Esophagus squamous epithelium (tissue), 5 donors: ENCODE measurements at regions not wholly inside any gene's neighbourhood (a gene's known extent, or its start where the extent isn't known, plus 50 kb on each side); places are given as distances from the start of the nearest gene placed in this dataset.

Source experiments
- DNase-seq: peaks from one replicate; lab custom pipeline; 2025; lab: John Stamatoyannopoulos, UW
- H3K27ac ChIP-seq, 4 donors: fragments of 200-600 bp; sonication (generic); one replicate each; pipeline ENCODE4 v1.5.1; 2016 to 2019; ENCODE audit warnings: mild to moderate bottlenecking in 1 of 4
- H3K27me3 ChIP-seq, 4 donors: fragments of 200-600 bp; sonication (generic); 1 replicate in 3 of 4; 2 replicates in 1 of 4; pipeline versions ENCODE4 v1.5.1 to v1.6.0; 2017 to 2021; ENCODE audit warnings: antibody characterized with exemption in 1 of 4
- H3K36me3 ChIP-seq, 3 donors: fragments of 200-600 bp; sonication (generic); one replicate each; pipeline ENCODE4 v1.5.1; 2016 to 2019
- H3K4me1 ChIP-seq, 3 donors: fragments of 200-600 bp; sonication (generic); one replicate each; pipeline ENCODE4 v1.5.1; 2017 to 2019
- H3K4me3 ChIP-seq, 4 donors: fragments of 200-600 bp; sonication (generic); 1 replicate in 3 of 4; 2 replicates in 1 of 4; pipeline ENCODE4 v1.5.1; 2016 to 2019; ENCODE audit warnings: mild to moderate bottlenecking in 2 of 4, moderate library complexity in 1 of 4
- H3K9me3 ChIP-seq, 3 donors: fragments of 200-600 bp; sonication (generic); one replicate each; pipeline ENCODE4 v1.5.1; 2016 to 2019
- POLR2A ChIP-seq, 4 donors: fragments of 450-650 bp; IDR thresholded peaks; one replicate each; pipeline ENCODE4 v1.6.1; 2017; ENCODE audit warnings: antibody characterized with exemption in 4 of 4, mild to moderate bottlenecking in 4 of 4, moderate library complexity in 3 of 4
- WGBS, 2 donors: methylation state at CpG; one replicate each; pipeline ENCODE4 v1.1.5; 2018; 5-methylcytosine and 5-hydroxymethylcytosine counted together
- intact Hi-C: fragments of 100-400 bp; cut with DNase I; formaldehyde crosslinking; loops from one replicate; pipeline ENCODE4 v1.15.0; 2022
- TF ChIP-seq, protein P1 (sequence below), 6 experiments: fragments of 450-650 bp in 4 of 6; fragments of 200-600 bp in 2 of 6; sonication (generic) in 2 of 6; IDR thresholded peaks; one replicate each; pipeline ENCODE4 v1.5.1; 2016 to 2019; ENCODE audit warnings: antibody characterized with exemption in 6 of 6, mild to moderate bottlenecking in 4 of 6, moderate library complexity in 4 of 6
- donor health status: DM: yes; HTN: yes; CAD: no.

DNA sequence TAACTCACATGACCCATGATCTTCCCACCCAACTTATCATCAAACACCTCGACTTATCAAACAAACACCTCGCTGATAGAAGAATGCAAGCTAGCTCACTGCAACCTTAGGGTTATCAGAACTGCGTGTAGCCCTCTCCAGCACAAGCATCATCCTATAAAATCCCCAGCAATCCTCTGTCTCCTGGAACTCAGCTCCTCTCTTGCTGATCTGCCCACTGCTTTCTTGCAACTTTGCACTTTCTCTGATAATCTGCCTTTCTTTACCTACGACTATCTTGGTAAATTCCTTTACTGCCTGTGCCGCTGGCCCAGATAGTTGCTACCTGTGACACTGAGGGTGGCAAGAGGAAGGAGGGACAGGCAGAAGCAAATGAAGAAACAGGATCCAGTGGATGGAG, 210.9 kb downstream of the ACTR3B start:
- Histone ChIP-seq H3K36me3 (no peaks in the 10 kb centered on the region), H3K4me3 (no peak overlapping the region), H3K4me1 (no peaks in the 10 kb centered on the region), H3K9me3 (peaks cover 0 to 6% (median 0%) of the 10 kb centered on the region in 3 donors), H3K27ac (no peak overlapping the region), H3K27me3 (no peaks in the 10 kb centered on the region)
- TF ChIP-seq, protein P1, sequence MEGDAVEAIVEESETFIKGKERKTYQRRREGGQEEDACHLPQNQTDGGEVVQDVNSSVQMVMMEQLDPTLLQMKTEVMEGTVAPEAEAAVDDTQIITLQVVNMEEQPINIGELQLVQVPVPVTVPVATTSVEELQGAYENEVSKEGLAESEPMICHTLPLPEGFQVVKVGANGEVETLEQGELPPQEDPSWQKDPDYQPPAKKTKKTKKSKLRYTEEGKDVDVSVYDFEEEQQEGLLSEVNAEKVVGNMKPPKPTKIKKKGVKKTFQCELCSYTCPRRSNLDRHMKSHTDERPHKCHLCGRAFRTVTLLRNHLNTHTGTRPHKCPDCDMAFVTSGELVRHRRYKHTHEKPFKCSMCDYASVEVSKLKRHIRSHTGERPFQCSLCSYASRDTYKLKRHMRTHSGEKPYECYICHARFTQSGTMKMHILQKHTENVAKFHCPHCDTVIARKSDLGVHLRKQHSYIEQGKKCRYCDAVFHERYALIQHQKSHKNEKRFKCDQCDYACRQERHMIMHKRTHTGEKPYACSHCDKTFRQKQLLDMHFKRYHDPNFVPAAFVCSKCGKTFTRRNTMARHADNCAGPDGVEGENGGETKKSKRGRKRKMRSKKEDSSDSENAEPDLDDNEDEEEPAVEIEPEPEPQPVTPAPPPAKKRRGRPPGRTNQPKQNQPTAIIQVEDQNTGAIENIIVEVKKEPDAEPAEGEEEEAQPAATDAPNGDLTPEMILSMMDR (IDR thresholded peaks at IDR 0.05) = no peak
- TF ChIP-seq POLR2A (IDR thresholded peaks at IDR 0.05) = no peak
- 72 to 80% methylated on average over 5 of the region's 5 CpGs for WGBS, 2 donors
- intact Hi-C loops = no loop called here
- DNase-seq = no peak

DNA sequence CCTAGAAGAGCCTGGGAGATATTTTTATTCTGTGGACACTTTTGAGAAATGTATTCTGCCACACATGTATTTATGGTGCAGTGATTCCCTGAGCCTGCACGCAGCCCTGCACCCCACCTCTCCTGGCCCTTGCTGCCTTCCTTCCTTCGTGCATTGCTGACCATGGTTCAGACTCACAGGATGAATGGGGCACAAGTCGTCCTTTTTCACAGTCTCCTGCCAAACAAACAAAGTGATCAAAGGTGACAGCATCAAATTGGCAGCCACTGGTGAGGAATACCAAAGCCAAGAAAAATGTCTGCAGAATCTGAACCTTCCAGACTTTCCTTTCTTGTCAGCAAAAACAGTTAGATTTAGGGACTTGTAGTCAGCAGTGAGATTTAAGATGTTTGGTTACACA, 215.0 kb downstream of the ACTR3B start:
- Histone ChIP-seq H3K9me3 (peaks cover 0 to 6% (median 0%) of the 10 kb centered on the region in 3 donors), H3K4me3 (no peak overlapping the region), H3K4me1 (no peaks in the 10 kb centered on the region), H3K36me3 (no peaks in the 10 kb centered on the region), H3K27me3 (no peaks in the 10 kb centered on the region), H3K27ac (no peak overlapping the region)
- intact Hi-C loops = no loop called here
- 14 to 18% methylated on average over 3 of the region's 3 CpGs for WGBS, 2 donors
- TF ChIP-seq, protein P1 (IDR thresholded peaks at IDR 0.05) = no peak
- no peak for TF ChIP-seq POLR2A (IDR thresholded peaks at IDR 0.05)
- DNase-seq = no peak

GRCh38 chr7:152975076-152975475, 215.5 kb downstream of the ACTR3B start:
- intact Hi-C loops = no loop called here
- no peak for DNase-seq
- H3K4me3 ChIP-seq = no peak overlapping the region
- TF ChIP-seq, protein P1 (IDR thresholded peaks at IDR 0.05) = no peak
- TF ChIP-seq POLR2A (IDR thresholded peaks at IDR 0.05) = no peak
- H3K9me3 ChIP-seq = peaks cover 0 to 6% (median 0%) of the 10 kb centered on the region in 3 donors
- H3K27ac ChIP-seq = no peak overlapping the region
- WGBS, 2 donors = 22 to 48% methylated on average over 2 of the region's 2 CpGs
- no peaks in the 10 kb centered on the region for H3K27me3 ChIP-seq
- no peaks in the 10 kb centered on the region for H3K36me3 ChIP-seq
- no peaks in the 10 kb centered on the region for H3K4me1 ChIP-seq

- 78 to 82% methylated on average over 3 of the region's 3 CpGs for WGBS, 2 donors
- Histone ChIP-seq H3K27ac (no peak overlapping the region), H3K27me3 (no peaks in the 10 kb centered on the region), H3K9me3 (no peaks in the 10 kb centered on the region), H3K4me3 (no peak overlapping the region), H3K4me1 (no peaks in the 10 kb centered on the region), H3K36me3 (no peaks in the 10 kb centered on the region)
- TF ChIP-seq, protein P1 (IDR thresholded peaks at IDR 0.05) = no peak
- no peak for TF ChIP-seq POLR2A (IDR thresholded peaks at IDR 0.05)
- intact Hi-C loops = no loop called here
- DNase-seq = no peak
These were observed 219.8 kb downstream of the ACTR3B start for GRCh38 chr7:152979376-152979775.

GRCh38 chr7:152984421-152984820, 224.9 kb downstream of the ACTR3B start:
- H3K4me1 ChIP-seq = no peaks in the 10 kb centered on the region
- no peaks in the 10 kb centered on the region for H3K27me3 ChIP-seq
- 39 to 51% methylated on average over 4 of the region's 4 CpGs for WGBS, 2 donors
- no peaks in the 10 kb centered on the region for H3K9me3 ChIP-seq
- intact Hi-C loops = no loop called here
- no peak overlapping the region for H3K4me3 ChIP-seq
- H3K27ac ChIP-seq = no peak overlapping the region
- H3K36me3 ChIP-seq = no peaks in the 10 kb centered on the region
- DNase-seq = no peak
- TF ChIP-seq POLR2A (IDR thresholded peaks at IDR 0.05) = no peak
- TF ChIP-seq, protein P1 (IDR thresholded peaks at IDR 0.05) = no peak
